GM19372 (cell line): ENCODE measurements at regions not wholly inside any gene's neighbourhood (a gene's known extent, or its start where the extent isn't known, plus 50 kb on each side); places are given as distances from the start of the nearest gene placed in this dataset.

Source experiments
- ATAC-seq: cut with Tn5 transposase; IDR thresholded peaks from one replicate; pipeline ENCODE4 v1.9.1; 2021; ENCODE audit warnings: mild to moderate bottlenecking, low read depth, moderate library complexity; ENCODE audit not compliant: unreplicated experiment

DNA sequence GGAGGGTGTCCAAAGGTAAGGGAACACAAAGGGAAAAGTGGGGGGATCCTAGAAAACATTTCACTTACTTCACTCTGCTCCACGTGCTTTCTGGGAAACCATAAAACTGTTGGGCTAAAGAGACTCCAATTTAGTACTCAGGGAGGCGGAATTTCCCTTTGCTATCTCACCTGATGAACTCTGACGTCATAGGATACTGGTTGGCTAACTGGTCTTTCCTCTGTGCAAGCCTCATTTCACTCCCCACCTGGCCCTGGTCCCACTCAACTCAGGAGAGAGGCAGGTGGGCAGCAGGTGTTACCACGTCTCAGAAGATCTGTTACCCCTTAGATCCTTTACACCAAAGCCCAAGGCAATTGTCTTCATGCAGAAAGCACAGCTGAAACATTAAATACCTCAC, 51.8 kb upstream of the PMAIP1 start:
- no peak for ATAC-seq

- peak; percentile 12 for ATAC-seq
These were observed 52.3 kb upstream of the PMAIP1 start for GRCh38 chr18:59847491-59847846.

GRCh38 chr18:59846814-59847490, 52.8 kb upstream of the PMAIP1 start:
- peak; percentile 93 for ATAC-seq

DNA sequence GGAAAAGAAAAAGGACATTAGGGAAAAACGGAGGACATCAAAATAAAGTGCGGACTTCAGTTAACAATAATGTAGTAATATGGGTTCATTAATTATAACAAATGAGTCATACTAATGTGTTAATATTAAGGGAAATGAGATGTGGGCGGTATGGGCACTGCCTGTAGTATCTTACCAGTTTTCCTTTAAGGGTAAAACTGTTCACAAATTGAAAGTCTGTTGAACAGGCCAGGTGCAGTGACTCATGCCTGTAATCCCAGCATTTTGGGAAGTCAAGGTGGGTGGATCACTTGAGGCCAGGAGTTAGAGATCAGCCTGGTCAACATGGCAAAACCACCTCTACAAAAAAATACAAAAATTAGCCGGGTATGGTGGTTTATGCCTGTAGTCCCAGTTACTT, 56.8 kb upstream of the PMAIP1 start:
- ATAC-seq = no peak

- no peak for ATAC-seq
These were observed 59.7 kb upstream of the PMAIP1 start for GRCh38 chr18:59839931-59840685.

DNA sequence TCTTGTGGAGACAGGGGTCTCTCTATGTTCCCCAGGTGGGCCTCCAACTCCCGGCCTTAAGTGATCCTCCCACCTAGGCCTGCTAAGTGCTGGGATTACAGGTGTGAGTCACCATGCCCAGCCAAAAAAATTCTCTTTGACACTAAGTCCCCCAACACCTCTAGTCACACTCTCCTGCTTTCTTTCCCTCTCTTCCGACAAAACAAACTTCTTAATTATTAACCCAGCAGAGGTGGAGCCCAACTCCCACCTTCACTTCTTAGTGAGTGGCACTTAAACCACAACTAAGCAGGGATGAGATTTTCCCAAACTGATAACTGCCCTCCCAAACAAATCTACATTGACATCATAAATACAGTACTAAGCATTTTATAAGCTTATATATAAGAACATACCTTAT, 60.5 kb upstream of the PMAIP1 start:
- ATAC-seq = no peak

DNA sequence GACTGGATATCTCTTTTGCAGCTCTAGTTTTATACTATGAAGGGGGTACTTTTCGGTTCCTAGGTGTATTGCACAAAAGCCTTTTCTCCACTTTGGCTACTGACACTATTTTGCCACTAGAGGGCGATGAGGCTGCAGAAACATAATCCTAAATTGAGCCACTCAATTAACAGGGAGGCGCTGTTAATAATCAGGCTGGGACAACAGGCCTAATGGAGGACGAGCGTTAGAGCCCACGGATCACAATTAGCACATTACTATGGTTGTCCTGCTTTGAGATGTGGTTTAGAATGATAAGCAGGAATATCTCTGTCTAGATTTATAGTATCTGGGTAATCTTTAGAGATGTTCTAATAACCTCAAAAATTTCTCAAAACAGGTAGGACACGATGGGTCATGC, 62.2 kb upstream of the PMAIP1 start:
- peak; percentile 60 for ATAC-seq

DNA sequence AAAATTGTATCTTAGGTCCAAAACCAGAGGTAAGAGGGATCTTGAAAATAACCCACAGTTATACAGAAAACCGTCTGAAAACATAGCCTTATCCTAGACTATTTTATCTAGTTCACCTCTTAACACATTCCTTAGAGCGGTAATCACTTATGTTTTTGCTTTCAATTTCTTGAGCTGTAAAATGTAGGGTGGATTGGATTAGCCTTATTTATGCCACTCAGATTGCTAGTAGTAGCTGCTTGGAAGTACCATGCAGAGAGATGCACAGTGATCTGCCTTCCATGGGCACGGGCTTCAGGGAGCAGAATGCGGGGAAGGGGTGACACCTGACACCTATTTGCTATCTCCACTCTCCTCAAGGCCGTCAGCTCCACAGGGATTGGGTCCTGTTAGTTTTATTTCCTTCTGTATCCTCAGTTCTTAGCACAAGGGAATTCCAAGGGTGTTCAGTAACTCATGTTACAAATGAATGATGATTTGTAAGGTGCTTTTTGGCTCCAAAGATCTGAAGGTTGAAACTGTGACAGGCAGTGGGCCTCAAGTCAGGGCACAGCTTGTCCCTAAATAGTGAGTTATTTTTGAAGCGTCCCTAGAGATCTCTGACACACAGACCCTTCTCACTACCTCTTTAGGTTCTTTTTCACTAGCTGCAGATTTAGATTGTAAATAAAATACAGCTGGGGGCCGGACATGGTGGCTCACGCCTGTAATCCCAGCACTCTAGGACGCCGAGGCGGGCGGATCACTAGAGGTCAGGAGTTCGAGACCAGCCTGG, 64.0 kb upstream of the PMAIP1 start:
- ATAC-seq = no peak

DNA sequence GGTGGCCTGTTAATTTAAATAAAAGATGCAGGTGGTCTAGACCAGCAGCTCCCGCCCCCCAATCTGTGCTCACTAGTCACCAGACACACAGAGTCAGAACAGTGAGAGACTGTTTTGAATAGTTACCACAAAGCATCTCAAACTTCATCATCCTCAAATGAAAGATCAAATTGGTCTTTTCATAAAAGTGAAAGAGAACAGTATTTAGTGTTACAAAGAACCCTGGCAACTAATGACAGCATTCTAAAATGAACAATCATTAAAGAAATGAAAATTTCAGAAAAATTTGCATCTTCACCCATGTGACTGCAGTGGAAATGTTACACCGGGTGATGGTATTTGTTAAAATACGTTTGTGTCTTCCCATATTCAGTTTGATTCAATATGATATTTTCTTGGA, 65.5 kb upstream of the PMAIP1 start:
- ATAC-seq = peak; percentile 29

DNA sequence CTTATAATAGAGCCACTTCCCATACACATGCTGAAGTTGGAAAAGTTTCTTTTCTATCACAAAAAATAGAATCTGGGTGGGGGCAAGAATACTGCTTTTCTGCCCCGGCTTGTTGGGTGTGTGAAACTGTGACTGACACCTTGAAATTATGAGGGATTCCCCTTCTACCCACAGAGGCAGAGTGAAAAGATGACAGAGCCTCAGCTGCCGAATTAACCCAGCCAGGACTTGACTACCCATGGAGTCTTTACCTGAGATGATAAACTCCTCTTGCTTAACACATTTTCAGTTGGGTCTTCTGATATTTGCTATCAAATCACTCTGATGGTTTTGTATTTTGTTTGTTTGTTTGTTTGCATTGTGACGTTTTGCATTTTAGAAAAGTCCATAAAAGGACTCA, 66.0 kb upstream of the PMAIP1 start:
- ATAC-seq = peak; percentile 80

GRCh38 chr18:59823596-59824195, 76.1 kb upstream of the PMAIP1 start:
- peak; percentile 68 for ATAC-seq

GRCh38 chr18:59822612-59823550, 76.9 kb upstream of the PMAIP1 start:
- ATAC-seq = no peak

DNA sequence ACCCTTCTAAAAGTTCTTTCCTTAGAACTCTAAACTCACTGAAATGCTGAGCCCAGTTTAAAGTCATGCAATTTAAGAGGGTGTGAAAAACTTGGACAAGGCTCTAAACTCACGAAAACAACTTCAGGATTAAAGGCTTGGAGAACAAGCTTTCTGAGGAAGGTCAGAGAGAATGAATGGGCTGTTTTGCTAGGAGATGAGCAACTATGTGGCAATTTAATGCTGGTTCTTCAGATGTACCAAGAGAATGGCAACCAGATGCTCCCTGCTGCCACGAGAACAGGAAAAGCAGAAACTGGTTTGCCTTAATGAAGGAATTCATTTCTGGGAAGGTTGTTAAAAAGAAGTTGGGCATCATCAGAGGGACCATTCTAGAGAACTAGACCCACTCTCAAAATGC, 77.8 kb upstream of the PMAIP1 start:
- ATAC-seq = no peak

DNA sequence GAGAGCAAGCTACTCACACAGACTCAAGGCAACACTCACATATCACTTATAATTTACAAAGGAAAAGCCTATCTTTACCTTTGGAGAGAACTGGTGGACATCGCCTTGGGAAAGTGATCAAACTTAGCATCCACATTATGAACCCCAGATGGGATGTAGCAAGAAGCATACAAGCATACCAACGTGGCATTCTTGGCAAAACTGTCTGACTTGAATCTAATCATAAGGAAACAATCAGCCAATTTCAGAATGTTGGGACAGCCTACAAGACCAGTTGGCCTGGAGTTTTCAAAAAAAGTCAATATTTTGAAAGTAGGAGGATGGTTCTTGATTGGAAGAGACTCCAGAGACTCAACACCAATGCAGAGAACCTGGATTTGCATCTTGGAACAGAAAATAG, 79.1 kb upstream of the PMAIP1 start:
- no peak for ATAC-seq

DNA sequence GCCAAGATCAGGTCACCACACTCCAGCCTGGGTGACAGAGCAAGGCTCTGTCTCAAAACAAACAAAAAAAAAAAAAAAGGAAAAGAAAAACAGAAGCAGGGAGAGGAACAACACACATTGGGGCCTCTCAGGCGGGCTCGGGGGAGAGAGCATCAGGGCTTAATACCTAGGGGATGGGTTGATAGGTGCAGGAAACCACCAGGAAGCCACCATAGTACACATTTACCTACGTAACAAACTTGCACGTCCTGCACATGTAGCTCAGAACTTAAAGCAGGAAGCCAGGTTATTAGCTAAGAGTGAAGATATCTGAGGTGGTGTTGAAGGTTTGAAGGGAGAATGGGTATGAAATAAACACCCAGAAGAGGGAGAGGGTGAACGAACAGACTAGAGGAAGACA, 81.0 kb upstream of the PMAIP1 start:
- no peak for ATAC-seq

DNA sequence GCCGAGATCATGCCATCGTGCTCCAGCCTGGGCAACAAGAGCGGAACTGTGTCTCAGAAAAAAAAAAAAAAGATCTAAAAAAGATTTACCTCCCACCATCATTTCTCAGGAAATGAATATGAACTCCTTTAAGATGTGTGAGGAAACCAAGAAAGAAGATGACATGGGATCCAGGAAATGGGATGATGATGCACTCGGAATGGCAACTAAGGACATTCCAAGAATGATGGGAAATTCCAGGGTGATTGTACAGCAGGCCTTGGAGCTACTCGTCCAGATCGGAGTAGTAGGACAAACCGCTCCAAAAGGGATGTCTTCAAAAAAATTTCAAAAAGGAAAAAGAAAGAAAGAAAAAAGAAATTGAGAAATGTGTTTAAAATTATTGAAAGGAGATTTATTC, 84.9 kb upstream of the PMAIP1 start:
- ATAC-seq = no peak

GRCh38 chr18:59813942-59814341, 85.9 kb upstream of the PMAIP1 start:
- ATAC-seq = no peak

DNA sequence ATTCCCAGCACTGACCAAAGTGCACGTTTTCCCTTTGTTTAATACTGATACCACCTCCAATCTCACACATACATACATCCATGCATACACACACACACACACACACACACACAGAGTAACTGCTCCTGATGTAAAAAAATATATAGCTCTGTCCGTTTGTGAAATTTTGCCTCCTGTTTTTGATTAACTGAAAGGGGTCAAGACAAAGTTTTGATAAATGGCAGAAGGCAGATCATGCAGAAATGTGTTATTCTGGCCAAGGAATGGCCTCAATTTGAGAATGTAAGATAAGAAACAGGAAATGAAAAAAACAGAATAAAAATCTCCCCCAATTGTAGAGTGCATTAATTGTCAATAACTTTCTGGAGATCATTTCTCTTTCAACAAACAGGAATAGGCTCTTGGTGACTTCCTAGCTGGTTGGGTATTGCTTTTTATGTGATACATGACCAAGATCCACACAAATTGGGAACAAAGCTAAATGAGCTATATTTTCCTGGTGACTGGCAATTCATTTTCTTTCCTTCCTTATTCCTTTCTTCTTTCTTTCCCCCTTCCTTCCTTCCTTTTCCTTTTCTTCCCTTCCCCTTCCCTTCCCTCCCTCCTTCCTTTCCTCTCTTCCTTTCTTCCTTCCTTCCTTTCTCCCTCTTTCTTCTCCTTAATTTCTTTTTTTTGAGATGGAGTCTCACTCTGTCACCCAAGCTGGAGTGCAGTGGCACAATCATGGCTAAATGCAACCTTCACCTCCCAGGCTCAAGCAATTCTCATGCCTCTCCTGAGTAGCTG, 88.9 kb upstream of the PMAIP1 start:
- ATAC-seq = no peak

- no peak for ATAC-seq
These were observed 89.6 kb upstream of the PMAIP1 start for GRCh38 chr18:59810183-59810582.
